SJSA1 (cell line): ENCODE measurements at regions not wholly inside any gene's neighbourhood (a gene's known extent, or its start where the extent isn't known, plus 50 kb on each side); places are given as distances from the start of the nearest gene placed in this dataset.
"Not testable (repeated sequence)": the region's sequence is repeated elsewhere in the genome, so short reads cannot be mapped to it uniquely, and the experiment has no call there.

ENCODE experiments used
- DNase-seq, 2 experiments: peaks; one replicate each; pipeline ENCODE4 v3.0.0-alpha.2; 2015 to 2020; ENCODE audit warnings: low spot score in 2 of 2, low read depth in 1 of 2
- H3K27ac ChIP-seq: fragments of 250-450 bp; sonication (Bioruptor Pico); 2 replicates; pipeline ENCODE4 v1.5.1; 2020; ENCODE audit warnings: mild to moderate bottlenecking, moderate library complexity
- H3K27me3 ChIP-seq: fragments of 250-450 bp; sonication (Bioruptor Pico); replicated peaks from 2 replicates; pipeline ENCODE4 v1.5.1; 2020; ENCODE audit warnings: mild to moderate bottlenecking, moderate library complexity
- H3K36me3 ChIP-seq: fragments of 250-450 bp; sonication (Bioruptor Pico); 2 replicates; pipeline ENCODE4 v1.5.1; 2020; ENCODE audit warnings: mild to moderate bottlenecking
- H3K4me1 ChIP-seq: fragments of 250-450 bp; sonication (Bioruptor Pico); replicated peaks from 2 replicates; pipeline ENCODE4 v1.6.1; 2021; ENCODE audit warnings: mild to moderate bottlenecking
- H3K4me3 ChIP-seq: fragments of 250-450 bp; sonication (Bioruptor Pico); 2 replicates; pipeline ENCODE4 v1.5.1; 2020; ENCODE audit warnings: mild to moderate bottlenecking
- H3K9me3 ChIP-seq: fragments of 250-450 bp; sonication (Bioruptor Pico); replicated peaks from 2 replicates; pipeline ENCODE4 v1.5.1; 2020; ENCODE audit warnings: mild to moderate bottlenecking

- no peak overlapping the region for H3K4me3 ChIP-seq
- H3K4me1 ChIP-seq = peaks cover 14% of the 10 kb centered on the region
- no peak overlapping the region for H3K27ac ChIP-seq
- DNase-seq = peak in 1 of 2 experiments; percentile 39
- H3K9me3 ChIP-seq = no peaks in the 10 kb centered on the region
- H3K27me3 ChIP-seq = no peaks in the 10 kb centered on the region
- no peaks in the 10 kb centered on the region for H3K36me3 ChIP-seq
Observed at GRCh38 chr1:234889643-234890042, 239.0 kb downstream of the TOMM20 start.

DNA sequence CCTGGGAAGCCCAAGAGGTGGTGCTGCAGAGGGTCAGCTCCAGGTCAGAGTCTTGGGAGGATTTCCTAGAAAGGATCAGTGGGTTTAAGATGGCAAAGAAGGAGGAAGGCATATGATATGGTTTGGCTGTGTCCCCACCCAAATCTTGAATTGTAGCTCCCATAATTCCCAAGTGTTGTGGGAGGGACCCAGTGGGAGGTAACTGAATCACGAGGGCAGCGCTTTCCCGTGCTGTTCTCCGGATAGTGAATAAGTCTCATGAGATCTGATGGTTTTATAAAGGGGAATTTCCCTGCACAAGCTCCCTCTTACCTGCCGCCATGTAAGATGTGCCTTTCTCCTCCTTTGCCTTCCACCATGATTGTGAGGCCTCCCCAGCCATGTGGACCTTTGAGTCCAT is 240.4 kb downstream of the TOMM20 start:
- H3K27ac ChIP-seq, H3K4me3 ChIP-seq, H3K4me1 ChIP-seq, H3K27me3 ChIP-seq, H3K9me3 ChIP-seq, DNase-seq, H3K36me3 ChIP-seq: not testable (repeated sequence)

GRCh38 chr1:234887016-234887900 is 241.4 kb downstream of the TOMM20 start:
- Histone ChIP-seq H3K4me3 (no peak overlapping the region), H3K9me3 (no peaks in the 10 kb centered on the region; the same call in 1 of the 2 replicates), H3K4me1 (no peaks in the 10 kb centered on the region), H3K27ac (no peak overlapping the region), H3K36me3 (no peaks in the 10 kb centered on the region), H3K27me3 (no peaks in the 10 kb centered on the region)
- no peak for DNase-seq

DNA sequence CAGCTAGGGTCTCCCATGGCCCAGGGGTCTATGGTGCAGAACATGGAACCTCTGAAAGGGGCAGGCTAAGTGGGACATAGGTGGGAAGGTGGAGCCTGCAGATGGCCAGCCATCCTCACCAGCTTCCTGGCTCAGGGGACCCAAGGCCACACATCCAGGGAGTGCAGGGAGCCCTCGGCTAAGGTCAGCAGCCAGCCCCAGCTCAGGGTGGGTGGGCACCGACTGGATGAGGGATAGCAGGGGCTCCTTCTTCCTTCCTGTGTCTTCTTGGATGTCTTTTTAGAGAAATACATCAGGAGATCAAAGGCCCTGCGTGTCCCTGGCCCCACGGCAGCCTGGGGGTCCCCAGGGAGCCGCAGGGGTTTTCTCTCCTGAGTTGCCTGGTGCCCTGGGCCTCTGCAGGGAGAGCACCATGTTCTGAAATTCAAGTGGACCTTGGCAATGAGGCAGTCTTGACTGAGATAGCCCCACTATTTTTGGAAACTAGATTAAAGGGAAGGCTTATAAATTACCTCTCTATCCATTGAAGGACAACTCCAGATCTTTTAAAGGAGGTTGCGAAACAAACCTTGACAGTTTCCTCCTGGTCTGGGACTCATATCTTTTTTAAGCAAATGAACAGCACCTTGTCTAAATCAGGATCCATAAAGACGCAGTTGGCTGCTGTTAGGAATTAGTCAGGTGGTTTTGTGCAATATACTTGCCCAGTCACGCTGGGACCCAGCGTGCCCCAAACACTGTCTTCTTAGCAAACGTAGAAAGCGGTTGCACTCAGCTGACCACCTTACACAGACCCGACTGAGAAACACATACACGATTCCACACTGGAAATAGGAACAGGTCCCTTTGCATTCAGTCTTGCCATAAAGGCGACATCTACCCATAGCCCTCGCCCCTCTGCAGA is 242.3 kb downstream of the TOMM20 start:
- H3K4me3 ChIP-seq = no peak overlapping the region
- no peak for DNase-seq
- no peaks in the 10 kb centered on the region for H3K36me3 ChIP-seq
- H3K4me1 ChIP-seq = no peaks in the 10 kb centered on the region
- H3K9me3 ChIP-seq = no peaks in the 10 kb centered on the region; the same call in 1 of the 2 replicates
- no peaks in the 10 kb centered on the region for H3K27me3 ChIP-seq
- H3K27ac ChIP-seq = no peak overlapping the region

DNA sequence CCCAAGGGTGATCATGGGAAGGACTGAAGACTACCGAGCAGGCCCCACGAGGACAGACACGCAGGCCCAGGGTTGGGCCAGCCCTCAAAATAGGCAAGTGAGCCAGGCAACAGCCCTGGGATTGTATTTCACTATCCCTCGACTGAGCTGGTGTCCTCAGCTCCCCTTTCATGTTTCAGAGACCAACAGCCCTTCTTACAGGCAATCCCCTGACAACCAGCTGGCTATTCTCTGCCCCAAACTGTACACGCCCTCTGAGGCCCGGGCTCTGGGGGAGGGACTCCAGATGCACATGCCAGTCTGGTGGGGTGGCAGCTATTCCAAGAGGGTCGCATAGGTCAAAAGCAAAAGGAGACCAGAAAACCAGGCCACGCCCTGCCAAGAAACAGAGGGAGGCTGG is 243.0 kb downstream of the TOMM20 start:
- no peak overlapping the region for H3K4me3 ChIP-seq
- H3K9me3 ChIP-seq = no peaks in the 10 kb centered on the region; the same call in 1 of the 2 replicates
- no peaks in the 10 kb centered on the region for H3K36me3 ChIP-seq
- no peak for DNase-seq
- no peak overlapping the region for H3K27ac ChIP-seq
- H3K4me1 ChIP-seq = no peaks in the 10 kb centered on the region
- no peaks in the 10 kb centered on the region for H3K27me3 ChIP-seq

GRCh38 chr1:234884701-234885100 is 243.9 kb downstream of the TOMM20 start:
- Histone ChIP-seq H3K4me3 (no peak overlapping the region), H3K9me3 (no peaks in the 10 kb centered on the region; the same call in 1 of the 2 replicates), H3K27me3 (no peaks in the 10 kb centered on the region), H3K27ac (no peak overlapping the region), H3K36me3 (no peaks in the 10 kb centered on the region), H3K4me1 (no peaks in the 10 kb centered on the region)
- no peak for DNase-seq

DNA sequence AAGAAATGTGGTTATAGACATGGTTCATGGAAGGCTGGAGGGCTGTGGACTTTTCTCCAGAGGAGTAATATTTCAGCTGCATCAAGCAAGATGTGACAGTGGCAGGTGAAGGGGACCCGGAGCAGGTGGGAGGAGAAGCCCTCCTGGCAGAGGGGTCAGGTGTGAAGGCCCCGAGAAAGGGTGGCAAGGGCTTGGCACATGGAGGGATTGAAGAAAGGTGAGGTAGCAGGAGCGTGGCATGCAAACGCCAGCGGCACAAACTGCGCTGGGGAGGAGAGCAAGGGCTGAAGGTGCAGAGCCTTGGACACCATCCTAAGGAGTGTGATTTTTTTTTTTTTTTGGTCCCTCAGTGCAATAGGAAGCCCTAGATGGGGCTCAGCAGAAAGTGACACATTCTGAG is 244.6 kb downstream of the TOMM20 start:
- no peaks in the 10 kb centered on the region for H3K27me3 ChIP-seq
- no peak overlapping the region for H3K27ac ChIP-seq
- H3K9me3 ChIP-seq = no peaks in the 10 kb centered on the region; the same call in 1 of the 2 replicates
- no peak overlapping the region for H3K4me3 ChIP-seq
- no peaks in the 10 kb centered on the region for H3K36me3 ChIP-seq
- no peaks in the 10 kb centered on the region for H3K4me1 ChIP-seq
- DNase-seq = no peak

DNA sequence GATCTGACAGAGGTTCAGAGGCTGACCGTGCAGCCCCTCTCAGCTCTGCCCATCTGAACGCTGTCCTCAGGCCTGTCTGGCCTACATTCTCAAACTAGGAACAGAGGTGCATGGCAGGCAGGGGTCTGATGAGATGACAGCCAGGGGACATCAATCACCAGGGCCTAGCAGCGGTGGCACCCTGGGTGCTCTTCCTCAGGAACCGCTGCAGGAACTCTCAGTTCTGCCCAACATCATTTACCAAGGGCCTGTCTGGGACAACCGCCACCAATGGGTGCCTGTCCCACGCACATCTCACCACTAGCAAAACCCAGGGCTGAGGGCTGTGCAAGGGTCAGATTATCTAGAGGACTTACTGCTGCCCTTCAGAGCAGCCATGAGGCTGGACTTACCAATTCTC is 245.7 kb downstream of the TOMM20 start:
- H3K27ac ChIP-seq = no peak overlapping the region

DNA sequence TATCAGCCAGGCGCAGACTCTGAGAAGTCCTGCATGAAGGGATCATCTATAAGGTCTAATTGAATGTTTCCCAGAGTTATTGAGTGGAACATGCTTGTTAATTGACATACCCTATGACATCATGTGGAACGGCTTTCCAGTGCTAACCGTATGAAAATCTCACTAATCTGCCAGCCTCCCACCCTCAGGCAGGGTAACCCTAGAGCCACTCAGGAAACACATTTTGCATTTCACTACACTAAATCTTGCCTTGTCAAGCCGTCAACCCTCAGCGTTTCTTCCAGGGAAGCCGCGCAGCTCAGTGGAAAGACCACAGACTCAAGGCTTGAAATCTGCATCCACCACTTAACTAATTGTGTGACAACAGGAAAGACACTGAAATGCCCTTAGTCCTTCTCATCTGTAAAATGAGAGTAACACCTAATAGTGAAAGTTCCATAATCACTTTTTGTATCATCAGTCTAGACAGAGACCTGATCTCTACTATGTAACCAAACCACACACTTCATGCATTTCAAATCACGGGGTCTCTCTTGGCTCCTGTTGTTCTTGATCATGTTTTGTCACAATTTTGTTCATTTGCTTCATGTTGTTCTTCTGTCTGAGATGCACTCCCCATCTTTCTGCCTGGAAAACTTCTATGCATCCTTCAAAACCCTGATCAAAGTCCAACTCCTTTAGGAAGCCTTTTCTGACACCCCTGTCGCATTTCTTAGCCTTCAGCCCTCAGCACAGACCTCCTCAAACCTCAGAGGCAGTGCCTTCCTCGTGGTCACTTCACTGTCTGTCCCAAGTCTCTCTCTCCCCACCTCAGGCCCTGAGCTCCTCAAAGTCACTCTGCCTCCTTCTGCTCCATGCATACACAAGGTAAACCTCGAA is 246.5 kb downstream of the TOMM20 start:
- no peak for DNase-seq
- Histone ChIP-seq H3K9me3 (no peaks in the 10 kb centered on the region; the same call in 1 of the 2 replicates), H3K36me3 (no peaks in the 10 kb centered on the region)

More for the DNA sequence above, 245.7 kb downstream of the TOMM20 start:
- Histone ChIP-seq H3K4me3 (no peak overlapping the region), H3K36me3 (no peaks in the 10 kb centered on the region), H3K4me1 (no peaks in the 10 kb centered on the region), H3K9me3 (no peaks in the 10 kb centered on the region; the same call in 1 of the 2 replicates), H3K27me3 (no peaks in the 10 kb centered on the region)
- DNase-seq = no peak

GRCh38 chr1:234879147-234880080 is 249.2 kb downstream of the TOMM20 start:
- H3K27ac ChIP-seq = no peak overlapping the region
- H3K9me3 ChIP-seq = no peaks in the 10 kb centered on the region; the same call in 1 of the 2 replicates
- H3K27me3 ChIP-seq = no peaks in the 10 kb centered on the region
- H3K4me3 ChIP-seq = no peak overlapping the region
- H3K36me3 ChIP-seq = no peaks in the 10 kb centered on the region
- no peaks in the 10 kb centered on the region for H3K4me1 ChIP-seq
- no peak for DNase-seq

More for the DNA sequence above, 246.5 kb downstream of the TOMM20 start:
- H3K27me3 ChIP-seq = no peaks in the 10 kb centered on the region
- H3K27ac ChIP-seq = no peak overlapping the region
- no peaks in the 10 kb centered on the region for H3K4me1 ChIP-seq
- no peak overlapping the region for H3K4me3 ChIP-seq

DNA sequence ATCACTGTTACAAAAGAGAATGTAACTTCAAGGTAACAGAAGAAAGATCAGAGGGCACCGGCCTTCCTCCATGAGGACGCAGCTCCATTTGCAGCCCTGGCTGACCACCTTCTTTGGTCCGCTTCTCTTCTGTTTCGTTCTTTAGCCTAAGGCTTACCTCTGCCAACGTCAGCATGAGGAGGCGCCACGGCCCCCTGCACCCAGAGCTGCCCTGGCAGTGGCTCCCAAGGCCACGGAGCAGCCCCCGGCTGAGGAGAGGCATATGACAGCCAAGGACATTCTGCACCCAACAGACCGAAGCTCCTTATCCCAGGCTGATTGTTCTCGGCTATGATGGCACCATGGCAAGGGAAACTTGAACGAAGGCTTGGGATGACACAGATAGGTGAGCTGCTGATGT is 250.3 kb downstream of the TOMM20 start:
- Histone ChIP-seq H3K4me1 (no peaks in the 10 kb centered on the region), H3K4me3 (no peak overlapping the region), H3K36me3 (no peaks in the 10 kb centered on the region), H3K27ac (no peak overlapping the region), H3K27me3 (no peaks in the 10 kb centered on the region), H3K9me3 (no peaks in the 10 kb centered on the region; the same call in 1 of the 2 replicates)
- DNase-seq = no peak

DNA sequence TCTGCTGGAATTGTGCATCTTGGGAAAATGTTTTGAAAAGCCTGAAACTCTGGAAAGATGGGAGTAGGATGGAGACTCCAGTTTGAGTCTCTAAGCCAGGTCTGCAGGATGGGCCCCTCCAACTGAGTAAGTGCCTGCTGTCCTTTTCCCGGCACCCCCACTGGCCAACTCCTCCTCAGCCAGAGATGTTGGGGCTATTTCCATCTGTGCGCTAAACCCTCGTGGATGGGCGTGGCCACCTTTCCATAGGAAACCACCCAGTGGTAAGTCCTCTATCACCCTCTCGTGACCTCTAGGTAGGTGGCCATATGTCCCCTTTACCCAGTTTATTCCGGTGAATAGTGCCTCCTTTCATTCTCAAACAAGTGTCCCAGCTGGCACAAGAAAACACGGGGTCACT is 250.9 kb downstream of the TOMM20 start:
- H3K27me3 ChIP-seq = no peaks in the 10 kb centered on the region
- no peaks in the 10 kb centered on the region for H3K9me3 ChIP-seq
- no peaks in the 10 kb centered on the region for H3K4me1 ChIP-seq
- no peak overlapping the region for H3K27ac ChIP-seq
- no peak for DNase-seq
- H3K36me3 ChIP-seq = no peaks in the 10 kb centered on the region
- no peak overlapping the region for H3K4me3 ChIP-seq
